SK-N-SH treated with all-trans-retinoic acid at 6 μM for 48 hours (cell line): ENCODE measurements at regions not wholly inside any gene's neighbourhood (a gene's known extent, or its start where the extent isn't known, plus 50 kb on each side); places are given as distances from the start of the nearest gene placed in this dataset.

Source experiments
- BACH2 ChIP-seq: fragments of 250-450 bp; sonication (Bioruptor Pico); IDR thresholded peaks from 2 replicates; pipeline ENCODE4 v1.9.0; 2021; ENCODE audit warnings: mild to moderate bottlenecking, borderline replicate concordance
- RARB ChIP-seq: fragments of 250-450 bp; sonication (Bioruptor Pico); IDR thresholded peaks from 2 replicates; pipeline ENCODE4 v1.8.0; 2021; ENCODE audit warnings: mild to moderate bottlenecking, moderate library complexity

DNA sequence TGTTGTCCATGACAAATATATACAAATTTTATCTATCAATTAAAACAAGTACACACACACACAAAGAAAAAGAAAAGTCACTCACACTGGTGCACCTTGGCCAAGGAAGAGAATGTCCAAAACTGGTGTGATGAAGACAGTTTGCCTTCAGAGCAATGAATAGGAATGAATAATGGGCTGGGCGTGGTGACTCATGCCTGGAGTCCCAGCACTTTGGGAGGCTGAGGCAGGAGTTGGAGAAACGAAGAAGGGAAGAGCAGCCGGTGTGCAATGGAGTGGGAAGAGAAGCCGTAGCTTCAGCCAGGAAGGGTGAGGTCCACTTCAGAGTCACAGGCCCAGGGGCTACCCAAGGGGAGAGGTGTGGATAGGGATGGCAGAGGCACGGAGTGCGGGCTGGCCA lies 253.6 kb downstream of the CCSER2 start:
- TF ChIP-seq RARB (CRISPR knock-in tag) (no peak), BACH2 (CRISPR knock-in tag) (no peak)
